ENCODE measurements at regions not wholly inside any gene's neighbourhood (a gene's known extent, or its start where the extent isn't known, plus 50 kb on each side); places are given as distances from the start of the nearest gene placed in this dataset.

DNA sequence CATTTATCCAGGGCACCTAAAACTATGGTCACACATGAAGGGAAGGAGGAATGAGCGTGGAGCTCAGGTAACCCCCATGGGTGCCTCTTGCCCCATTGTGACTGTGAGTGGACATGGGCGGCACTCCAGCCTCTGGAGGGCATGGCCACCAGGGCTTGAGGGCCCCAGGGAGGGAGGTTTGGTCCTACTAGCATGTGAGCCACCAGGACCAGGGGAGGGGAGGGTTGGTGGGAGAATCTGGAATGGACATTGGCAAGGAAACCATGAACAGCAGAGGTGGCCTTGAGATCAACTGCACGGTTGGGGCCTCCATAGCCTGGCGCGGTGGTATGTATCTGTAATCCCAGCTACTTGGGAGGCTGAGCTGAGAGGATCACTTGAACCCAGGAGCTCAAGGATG lies 623.6 kb downstream of the AACS start:
- Mint-ChIP-seq H3K4me3 (no peak overlapping the region), H3K27me3 (ENCODE audit: insufficient read depth) (no peaks in the 10 kb centered on the region), H3K4me1 (ENCODE audit: low read depth) (no peaks in the 10 kb centered on the region), H3K27ac (no peak overlapping the region), H3K9me3 (no peaks in the 10 kb centered on the region), H3K36me3 (ENCODE audit: low read depth) (no peaks in the 10 kb centered on the region)
- intact Hi-C loops (cut with micrococcal nuclease), result no loop called here
- no peak for DNase-seq (ENCODE audit: low spot score)

DNA sequence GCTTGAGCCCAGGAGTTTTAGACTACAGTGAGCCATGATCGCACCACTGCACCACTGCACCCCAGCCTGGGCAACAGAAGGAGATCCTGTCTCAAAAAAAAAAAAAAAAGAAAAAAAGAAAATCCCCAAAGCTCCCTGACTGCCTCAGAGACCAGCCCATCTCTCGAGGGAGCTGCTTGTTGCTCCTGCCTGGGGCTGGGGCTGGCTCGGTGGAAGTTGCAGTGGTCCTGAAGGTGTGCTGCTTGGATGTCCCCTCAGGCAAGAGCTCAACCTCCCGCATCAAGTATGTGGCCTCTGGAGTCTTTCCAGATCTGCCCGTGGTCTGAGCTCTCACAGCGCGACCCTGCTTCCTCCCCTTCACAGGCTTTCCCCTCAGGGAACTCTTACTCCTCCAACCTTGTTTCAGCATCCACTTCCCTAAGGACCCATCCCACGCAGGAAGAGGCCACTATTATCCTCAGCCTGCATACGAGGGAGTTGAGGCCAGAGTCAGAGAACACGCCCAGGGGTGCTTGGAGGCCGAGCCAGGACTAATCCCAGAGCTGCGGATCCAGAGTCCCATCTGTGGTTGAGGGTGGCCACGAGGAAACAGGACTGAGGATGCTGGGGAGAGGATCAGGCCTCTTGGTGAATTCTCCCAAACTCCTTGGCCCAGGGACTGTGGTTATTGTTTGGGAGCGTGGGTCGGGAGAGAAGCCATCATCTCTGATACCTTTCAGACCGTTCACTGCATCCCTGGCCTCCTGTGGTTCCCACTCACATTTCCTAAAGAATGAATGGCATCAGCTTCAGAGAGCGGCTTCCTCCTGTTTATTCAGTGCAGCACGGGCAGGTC lies 624.6 kb downstream of the AACS start:
- Mint-ChIP-seq H3K4me3 (no peak overlapping the region), H3K36me3 (ENCODE audit: low read depth) (no peaks in the 10 kb centered on the region), H3K27ac (no peak overlapping the region), H3K9me3 (no peaks in the 10 kb centered on the region), H3K4me1 (ENCODE audit: low read depth) (no peaks in the 10 kb centered on the region), H3K27me3 (ENCODE audit: insufficient read depth) (no peaks in the 10 kb centered on the region)
- no peak for DNase-seq (ENCODE audit: low spot score)
- intact Hi-C loops (cut with micrococcal nuclease), result no loop called here

DNA sequence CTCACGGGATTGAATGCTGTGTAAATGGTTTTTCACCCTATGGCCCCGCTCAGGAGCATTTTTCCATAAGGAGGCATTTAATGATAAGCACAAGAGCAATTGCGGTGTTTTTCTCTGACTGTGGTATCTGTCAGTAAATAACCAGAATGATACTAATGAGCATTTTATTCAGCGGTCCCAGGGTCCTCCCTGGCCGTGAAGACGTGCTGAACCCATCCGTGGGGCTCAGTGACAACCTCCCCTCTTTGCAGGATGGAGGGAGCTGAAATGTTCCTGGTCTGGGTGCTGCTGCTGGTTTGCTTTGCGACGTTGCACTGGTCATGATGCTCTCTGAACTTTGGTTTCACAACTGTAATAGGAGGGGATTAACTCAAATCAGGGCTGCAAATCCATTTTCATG lies 625.6 kb downstream of the AACS start:
- Mint-ChIP-seq H3K27me3 (ENCODE audit: insufficient read depth) (no peaks in the 10 kb centered on the region), H3K36me3 (ENCODE audit: low read depth) (no peaks in the 10 kb centered on the region), H3K4me1 (ENCODE audit: low read depth) (no peaks in the 10 kb centered on the region), H3K4me3 (no peak overlapping the region), H3K9me3 (no peaks in the 10 kb centered on the region), H3K27ac (no peak overlapping the region)
- intact Hi-C loops (cut with micrococcal nuclease), result no loop called here
- DNase-seq (ENCODE audit: low spot score), result no peak

DNA sequence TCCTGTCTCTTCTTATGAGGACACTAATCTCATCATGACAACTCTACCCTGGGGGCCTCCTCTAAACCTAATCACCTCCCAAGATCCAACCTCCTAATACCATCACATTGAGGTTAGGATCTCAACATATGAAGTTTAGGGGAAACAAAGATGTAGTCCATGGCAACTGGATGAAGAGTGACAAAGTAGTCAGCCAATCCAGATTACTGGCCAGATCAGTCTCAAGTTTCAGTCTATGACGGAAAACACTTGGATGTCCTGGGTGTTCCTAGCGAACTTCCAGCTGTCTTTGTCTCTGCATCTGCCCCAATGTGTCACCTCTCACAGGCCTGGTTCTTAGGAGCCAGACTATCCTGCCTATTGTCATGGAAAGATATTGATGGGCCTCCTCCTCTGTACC lies 630.8 kb downstream of the AACS start:
- Mint-ChIP-seq H3K4me3 (no peak overlapping the region), H3K9me3 (no peaks in the 10 kb centered on the region)
- intact Hi-C loops (cut with micrococcal nuclease), result no loop called here

DNA sequence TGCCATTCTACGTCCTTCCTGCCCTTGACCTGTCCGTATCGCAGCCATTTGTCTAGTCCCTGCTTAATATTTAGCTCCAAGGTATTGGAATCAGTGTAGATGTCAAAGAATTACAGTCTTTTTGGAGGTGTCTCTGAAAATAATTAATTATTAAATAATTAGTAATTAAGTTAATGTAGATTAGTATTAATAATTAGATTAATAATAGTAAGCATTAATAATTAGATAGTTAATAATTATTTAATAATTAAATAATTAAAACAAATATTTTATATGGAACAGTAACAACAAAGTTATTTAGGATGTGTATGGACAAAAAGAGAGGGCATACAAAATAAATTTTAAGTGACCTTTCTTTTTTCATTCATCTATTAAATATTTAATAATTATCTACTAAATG lies 639.6 kb downstream of the AACS start:
- intact Hi-C loops (cut with micrococcal nuclease), result no loop called here
- no peak for DNase-seq (ENCODE audit: low spot score)
- H3K27me3 Mint-ChIP-seq (ENCODE audit: insufficient read depth), result no peaks in the 10 kb centered on the region
- no peak overlapping the region for H3K4me3 Mint-ChIP-seq
- no peaks in the 10 kb centered on the region for H3K4me1 Mint-ChIP-seq (ENCODE audit: low read depth)
- no peak overlapping the region for H3K27ac Mint-ChIP-seq
- peaks cover 15% of the 10 kb centered on the region for H3K9me3 Mint-ChIP-seq
- no peaks in the 10 kb centered on the region for H3K36me3 Mint-ChIP-seq (ENCODE audit: low read depth)

More for the DNA sequence above, 630.8 kb downstream of the AACS start:
- no peak for DNase-seq (ENCODE audit: low spot score)
- H3K27ac Mint-ChIP-seq, result no peak overlapping the region
- H3K27me3 Mint-ChIP-seq (ENCODE audit: insufficient read depth), result no peaks in the 10 kb centered on the region
- H3K36me3 Mint-ChIP-seq (ENCODE audit: low read depth), result no peaks in the 10 kb centered on the region
- H3K4me1 Mint-ChIP-seq (ENCODE audit: low read depth), result no peaks in the 10 kb centered on the region

DNA sequence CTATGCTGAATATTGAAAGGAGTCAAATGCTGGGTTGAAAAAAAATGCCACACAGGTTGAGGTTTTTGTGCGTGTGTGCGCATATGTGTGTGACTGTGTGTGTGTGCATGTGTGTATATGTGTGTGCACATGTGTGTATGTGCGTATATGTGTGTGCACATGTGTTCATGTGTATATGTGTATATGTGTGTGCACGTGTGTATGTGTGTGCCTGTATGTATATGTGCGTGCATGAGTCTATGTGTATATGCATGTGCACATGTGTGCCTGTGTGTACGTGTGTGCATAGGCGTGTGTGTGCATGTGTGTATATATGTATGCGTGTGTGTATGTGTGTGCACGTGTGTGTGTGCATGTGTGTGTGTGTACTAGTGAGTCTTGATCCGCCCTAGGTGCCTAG lies 655.7 kb downstream of the AACS start:
- Mint-ChIP-seq H3K36me3 (ENCODE audit: low read depth) (no peaks in the 10 kb centered on the region), H3K27ac (no peak overlapping the region), H3K4me3 (no peak overlapping the region), H3K27me3 (ENCODE audit: insufficient read depth) (no peaks in the 10 kb centered on the region), H3K9me3 (peaks cover 23% of the 10 kb centered on the region), H3K4me1 (ENCODE audit: low read depth) (no peaks in the 10 kb centered on the region)
- intact Hi-C loops (cut with micrococcal nuclease), result no loop called here
- no peak for DNase-seq (ENCODE audit: low spot score)

DNA sequence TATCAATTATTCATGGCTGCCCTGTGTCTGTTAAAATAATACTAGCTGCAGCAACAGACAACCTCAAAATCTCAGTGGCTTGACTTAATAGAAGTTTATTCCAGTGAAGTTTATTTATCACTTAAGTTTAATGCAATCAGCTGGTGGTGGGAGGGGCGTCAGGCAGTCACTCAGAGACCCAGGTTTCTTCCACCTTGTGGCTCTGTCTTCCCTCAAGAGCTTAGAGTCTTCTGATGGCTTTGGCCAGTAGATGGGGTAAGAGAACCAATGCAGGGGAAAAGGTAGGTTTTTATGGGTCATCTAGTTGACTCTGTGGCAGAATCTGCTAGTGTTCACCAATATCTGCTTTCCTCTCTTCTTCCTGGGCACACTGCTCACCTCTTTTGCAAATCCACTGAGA lies 668.9 kb downstream of the AACS start:
- Mint-ChIP-seq H3K4me3 (no peak overlapping the region), H3K4me1 (ENCODE audit: low read depth) (no peaks in the 10 kb centered on the region), H3K27ac (no peak overlapping the region), H3K9me3 (peaks cover 23% of the 10 kb centered on the region), H3K36me3 (ENCODE audit: low read depth) (no peaks in the 10 kb centered on the region), H3K27me3 (ENCODE audit: insufficient read depth) (no peaks in the 10 kb centered on the region)
- intact Hi-C loops (cut with micrococcal nuclease), result no loop called here
- DNase-seq (ENCODE audit: low spot score), result no peak

DNA sequence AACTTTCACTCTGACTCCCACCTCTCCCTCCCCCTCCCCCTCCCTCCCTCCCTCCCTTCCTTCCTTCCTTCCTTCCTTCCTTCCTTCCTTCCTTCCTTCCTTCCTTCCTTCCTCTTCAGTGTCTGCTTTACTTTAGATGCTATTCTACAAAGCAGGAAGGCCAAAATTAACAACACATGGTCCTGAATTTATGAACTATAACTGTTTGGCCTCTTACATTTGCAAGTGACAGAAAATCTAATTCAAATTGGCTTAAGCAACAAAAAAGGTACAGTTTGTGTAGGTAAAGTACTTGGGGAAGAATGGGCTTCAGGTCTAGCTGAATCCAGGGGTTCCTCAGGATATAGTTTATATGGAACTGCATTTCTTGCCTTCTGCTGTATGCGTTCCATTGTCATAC lies 673.0 kb downstream of the AACS start:
- intact Hi-C loops (cut with micrococcal nuclease), result no loop called here
- H3K36me3 Mint-ChIP-seq (ENCODE audit: low read depth), result no peaks in the 10 kb centered on the region
- peaks cover 23% of the 10 kb centered on the region for H3K9me3 Mint-ChIP-seq
- H3K27ac Mint-ChIP-seq, result no peak overlapping the region
- H3K4me3 Mint-ChIP-seq, result no peak overlapping the region
- H3K4me1 Mint-ChIP-seq (ENCODE audit: low read depth), result no peaks in the 10 kb centered on the region
- no peak for DNase-seq (ENCODE audit: low spot score)
- no peaks in the 10 kb centered on the region for H3K27me3 Mint-ChIP-seq (ENCODE audit: insufficient read depth)

DNA sequence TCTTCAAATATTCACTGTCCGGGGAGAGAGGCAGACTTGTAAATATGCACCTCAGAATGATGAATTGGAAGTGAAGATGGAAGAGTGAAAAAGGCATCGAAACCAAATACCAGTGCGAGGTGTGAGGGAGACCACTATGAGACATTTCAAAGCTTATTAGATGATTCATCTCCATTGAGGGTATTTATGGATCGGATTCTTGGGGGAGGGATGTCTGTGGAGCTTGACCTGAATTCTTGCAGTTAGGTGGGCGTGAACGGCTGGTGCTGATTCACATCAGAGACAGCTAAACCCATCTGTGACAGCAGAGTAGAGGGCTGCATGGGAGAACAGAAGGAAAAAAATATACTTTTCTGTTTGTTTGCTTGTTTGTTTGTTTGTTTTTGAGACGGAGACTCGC lies 677.2 kb downstream of the AACS start:
- no peak overlapping the region for H3K4me3 Mint-ChIP-seq
- H3K36me3 Mint-ChIP-seq (ENCODE audit: low read depth), result no peaks in the 10 kb centered on the region
- no peaks in the 10 kb centered on the region for H3K4me1 Mint-ChIP-seq (ENCODE audit: low read depth)
- intact Hi-C loops (cut with micrococcal nuclease), result no loop called here
- peaks cover 16% of the 10 kb centered on the region for H3K9me3 Mint-ChIP-seq
- no peak overlapping the region for H3K27ac Mint-ChIP-seq
- no peak for DNase-seq (ENCODE audit: low spot score)
- no peaks in the 10 kb centered on the region for H3K27me3 Mint-ChIP-seq (ENCODE audit: insufficient read depth)

DNA sequence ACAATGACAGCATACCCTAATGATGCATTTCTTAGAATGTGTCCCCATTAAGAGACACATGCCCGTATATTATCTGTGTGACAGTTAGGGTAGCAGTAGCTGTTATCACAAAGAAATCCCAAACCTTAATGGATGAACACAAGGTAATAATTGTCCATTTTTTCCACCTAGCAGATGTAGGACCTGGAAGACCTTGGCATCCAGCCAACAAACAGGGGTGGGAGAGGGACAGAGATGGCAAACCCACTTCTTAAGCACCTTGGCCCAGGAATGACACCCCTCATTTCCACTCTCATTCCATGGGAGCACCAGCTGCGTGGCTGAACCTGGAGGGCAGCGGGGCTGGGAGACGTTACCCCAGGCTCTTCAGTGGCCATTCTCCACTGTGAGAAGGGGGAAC lies 679.0 kb downstream of the AACS start:
- no peaks in the 10 kb centered on the region for H3K4me1 Mint-ChIP-seq (ENCODE audit: low read depth)
- DNase-seq (ENCODE audit: low spot score), result no peak

DNA sequence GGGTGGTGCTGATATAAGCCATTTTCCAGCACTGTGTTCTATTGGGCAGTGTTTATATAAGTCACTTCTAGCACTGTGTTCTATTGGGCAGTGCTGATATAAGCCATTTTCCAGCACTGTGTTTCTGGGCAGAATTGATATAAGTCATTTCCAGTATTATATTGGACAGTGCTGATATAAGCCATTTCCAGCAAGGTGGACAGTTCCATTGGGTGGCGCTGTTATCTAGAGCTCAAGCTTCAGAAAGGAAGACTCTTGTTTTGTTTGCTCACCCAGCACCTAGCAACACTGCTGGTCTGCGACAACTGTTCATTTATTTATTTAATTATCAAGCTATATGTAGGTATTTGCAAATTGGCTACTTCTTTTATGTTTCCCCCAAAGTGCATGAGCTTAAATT lies 690.3 kb downstream of the AACS start:
- Mint-ChIP-seq H3K4me3 (no peak overlapping the region), H3K36me3 (ENCODE audit: low read depth) (no peaks in the 10 kb centered on the region), H3K27ac (no peak overlapping the region), H3K9me3 (no peaks in the 10 kb centered on the region), H3K27me3 (ENCODE audit: insufficient read depth) (no peaks in the 10 kb centered on the region), H3K4me1 (ENCODE audit: low read depth) (no peaks in the 10 kb centered on the region)
- intact Hi-C loops (cut with micrococcal nuclease), result no loop called here
- no peak for DNase-seq (ENCODE audit: low spot score)

More for the DNA sequence above, 679.0 kb downstream of the AACS start:
- Mint-ChIP-seq H3K9me3 (peaks cover 13% of the 10 kb centered on the region), H3K36me3 (ENCODE audit: low read depth) (no peaks in the 10 kb centered on the region), H3K4me3 (no peak overlapping the region), H3K27ac (no peak overlapping the region), H3K27me3 (ENCODE audit: insufficient read depth) (no peaks in the 10 kb centered on the region)
- intact Hi-C loops (cut with micrococcal nuclease), result no loop called here

DNA sequence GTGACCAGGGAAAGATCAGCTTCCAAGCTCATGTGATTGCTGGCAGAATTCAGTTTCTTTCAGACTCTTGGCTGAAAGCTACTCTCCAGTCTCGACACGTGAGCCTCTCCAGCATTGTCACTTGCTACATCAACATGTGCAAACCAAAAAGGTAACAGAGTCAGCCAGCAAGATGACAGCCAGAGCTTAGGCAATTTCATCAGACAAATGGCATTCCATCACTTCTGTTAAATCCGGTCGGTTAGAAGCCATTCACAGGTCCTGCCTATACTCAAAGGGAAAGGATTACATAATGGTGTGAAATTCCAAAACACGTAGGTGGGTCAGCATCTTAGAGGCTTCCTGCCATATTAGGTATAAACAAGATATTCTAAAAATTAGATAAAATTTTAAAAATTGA lies 700.9 kb downstream of the AACS start:
- no peak overlapping the region for H3K4me3 Mint-ChIP-seq
- intact Hi-C loops (cut with micrococcal nuclease), result no loop called here
- H3K4me1 Mint-ChIP-seq (ENCODE audit: low read depth), result no peaks in the 10 kb centered on the region
- no peaks in the 10 kb centered on the region for H3K9me3 Mint-ChIP-seq
- DNase-seq (ENCODE audit: low spot score), result no peak
- H3K27ac Mint-ChIP-seq, result no peak overlapping the region
- H3K27me3 Mint-ChIP-seq (ENCODE audit: insufficient read depth), result no peaks in the 10 kb centered on the region
- H3K36me3 Mint-ChIP-seq (ENCODE audit: low read depth), result no peaks in the 10 kb centered on the region

DNA sequence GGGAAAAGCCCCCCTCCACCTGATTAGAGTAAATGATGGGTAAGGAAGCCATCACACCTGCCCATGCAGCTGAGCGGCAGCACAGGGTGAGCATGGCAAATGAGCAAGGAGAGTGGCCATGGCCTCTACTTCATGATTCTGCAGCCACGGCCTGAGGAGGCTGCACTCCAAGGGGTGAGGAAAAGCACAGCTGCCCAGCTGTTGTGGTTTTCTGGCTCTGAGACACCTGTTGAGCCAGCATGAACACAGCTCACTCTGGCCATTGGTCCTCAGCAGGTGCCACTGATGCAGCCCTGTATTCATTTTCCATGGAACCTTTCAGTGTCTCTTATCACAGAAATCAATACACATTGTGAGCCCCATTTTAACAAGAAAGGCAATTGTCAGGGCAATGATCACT lies 707.2 kb downstream of the AACS start:
- DNase-seq (ENCODE audit: low spot score), result no peak
- Mint-ChIP-seq H3K27ac (no peak overlapping the region), H3K36me3 (ENCODE audit: low read depth) (no peaks in the 10 kb centered on the region), H3K4me3 (no peak overlapping the region), H3K4me1 (ENCODE audit: low read depth) (no peaks in the 10 kb centered on the region), H3K9me3 (no peaks in the 10 kb centered on the region), H3K27me3 (ENCODE audit: insufficient read depth) (no peaks in the 10 kb centered on the region)
- intact Hi-C loops (cut with micrococcal nuclease), result no loop called here
